ENCODE measurements at regions not wholly inside any gene's neighbourhood (a gene's known extent, or its start where the extent isn't known, plus 50 kb on each side); places are given as distances from the start of the nearest gene placed in this dataset.
"Not testable (repeated sequence)": the region's sequence is repeated elsewhere in the genome, so short reads cannot be mapped to it uniquely, and the experiment has no call there.

GRCh38 chr5:91955610-91956009 lies 572.5 kb upstream of the ARRDC3 start:
- DNase-seq (peak; percentile 66), ATAC-seq (peak; percentile 85 to 94)
- intact Hi-C loops (cut with DNase I): no loop called here

DNA sequence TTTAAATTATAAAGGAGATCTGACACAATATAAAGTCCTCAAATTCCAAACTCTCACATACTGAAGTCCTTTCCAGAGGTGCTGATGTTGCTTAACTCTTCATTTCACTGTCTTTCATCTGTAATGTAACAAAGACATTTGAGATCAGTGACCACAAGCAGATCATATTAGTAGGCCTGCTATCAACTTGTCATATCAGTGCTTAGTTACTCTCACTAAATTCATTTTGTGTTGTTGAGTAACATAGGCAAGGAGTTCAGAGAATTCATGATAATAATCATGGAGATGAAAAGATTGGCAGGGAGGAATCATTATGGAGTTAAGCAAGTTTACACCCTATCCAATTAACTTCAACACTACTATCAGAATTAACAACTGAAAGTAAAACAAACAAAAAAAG lies 571.0 kb upstream of the ARRDC3 start:
- intact Hi-C loops (cut with DNase I): no loop called here
- ATAC-seq: no peak
- no peak for DNase-seq

GRCh38 chr5:91950328-91950727 lies 567.2 kb upstream of the ARRDC3 start:
- peak; percentile 39 to 59 for ATAC-seq
- intact Hi-C loops (cut with DNase I): no loop called here

DNA sequence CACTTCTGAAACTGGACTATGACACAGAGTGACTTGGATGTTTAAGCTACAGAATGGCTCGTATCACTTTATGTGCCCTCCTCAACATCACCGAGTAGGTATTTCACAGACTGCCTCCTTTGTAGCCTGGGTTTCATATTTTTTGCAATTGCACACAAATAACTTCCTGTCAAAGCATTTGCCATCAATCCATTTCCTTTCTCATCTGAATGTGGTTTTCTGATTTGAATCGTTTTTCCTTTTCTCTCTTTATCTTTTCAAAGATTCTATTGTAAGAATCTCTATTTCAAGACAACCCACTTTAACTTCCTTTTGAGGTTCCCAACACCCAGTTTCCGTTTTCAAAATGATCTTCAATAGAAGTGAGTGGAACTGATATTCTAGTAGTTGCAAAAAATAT lies 563.8 kb upstream of the ARRDC3 start:
- DNase-seq: no peak
- ATAC-seq: no peak
- intact Hi-C loops (cut with DNase I): no loop called here

More at GRCh38 chr5:91950328-91950727, 567.2 kb upstream of the ARRDC3 start:
- no peak for DNase-seq

DNA sequence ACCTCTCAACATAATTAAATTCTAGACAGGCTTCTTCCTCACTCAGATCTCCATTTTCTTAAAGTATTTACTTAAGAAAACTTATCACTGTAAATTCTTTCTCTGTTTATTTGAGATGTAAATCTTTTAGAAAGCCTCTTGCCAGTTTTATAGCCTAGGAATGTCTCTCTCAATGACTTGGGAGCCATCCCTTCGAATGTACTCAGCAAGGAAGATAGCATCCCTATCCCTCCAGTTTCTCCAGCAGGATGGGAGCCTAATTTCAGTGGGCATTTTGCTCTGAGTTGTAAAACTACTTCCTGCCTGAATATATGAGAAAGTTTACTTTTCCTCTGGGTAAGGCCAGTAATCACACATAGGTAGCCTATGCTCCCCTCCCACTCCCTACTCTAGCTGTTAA lies 558.5 kb upstream of the ARRDC3 start:
- DNase-seq (no peak), ATAC-seq (no peak)
- intact Hi-C loops (cut with DNase I): no loop called here

DNA sequence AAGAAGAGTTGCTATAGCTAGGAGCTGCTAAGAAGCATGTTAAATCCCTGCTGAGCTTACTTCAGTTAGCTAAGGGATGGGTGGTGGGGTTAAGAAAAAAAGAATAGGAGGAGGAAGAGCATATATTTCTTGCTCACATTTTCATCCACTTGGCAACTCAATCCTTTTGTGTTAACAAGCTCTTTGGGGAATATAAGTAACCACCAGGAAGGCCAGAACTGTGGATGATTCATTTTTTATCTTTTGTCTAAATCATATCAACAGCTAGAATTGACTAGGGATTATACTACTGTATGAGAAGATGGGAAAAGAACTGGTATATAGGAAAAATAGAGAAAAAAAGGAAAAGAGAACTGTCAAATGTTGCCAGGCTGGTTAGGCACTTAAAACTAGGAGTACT lies 555.3 kb upstream of the ARRDC3 start:
- ATAC-seq (no peak), DNase-seq (no peak)
- intact Hi-C loops (cut with DNase I): no loop called here

- no peak for ATAC-seq
- intact Hi-C loops (cut with DNase I): no loop called here
- DNase-seq: no peak
Measured at GRCh38 chr5:91937121-91937520, 554.0 kb upstream of the ARRDC3 start.

GRCh38 chr5:91929522-91929817 lies 546.4 kb upstream of the ARRDC3 start:
- intact Hi-C loops (cut with DNase I): loop anchor here in 1 of 2 donors (10.0 kb wide), 1 partner anchor 295 kb away; no protein-coding TSS in a partner anchor
- ATAC-seq (no peak), DNase-seq (no peak)

DNA sequence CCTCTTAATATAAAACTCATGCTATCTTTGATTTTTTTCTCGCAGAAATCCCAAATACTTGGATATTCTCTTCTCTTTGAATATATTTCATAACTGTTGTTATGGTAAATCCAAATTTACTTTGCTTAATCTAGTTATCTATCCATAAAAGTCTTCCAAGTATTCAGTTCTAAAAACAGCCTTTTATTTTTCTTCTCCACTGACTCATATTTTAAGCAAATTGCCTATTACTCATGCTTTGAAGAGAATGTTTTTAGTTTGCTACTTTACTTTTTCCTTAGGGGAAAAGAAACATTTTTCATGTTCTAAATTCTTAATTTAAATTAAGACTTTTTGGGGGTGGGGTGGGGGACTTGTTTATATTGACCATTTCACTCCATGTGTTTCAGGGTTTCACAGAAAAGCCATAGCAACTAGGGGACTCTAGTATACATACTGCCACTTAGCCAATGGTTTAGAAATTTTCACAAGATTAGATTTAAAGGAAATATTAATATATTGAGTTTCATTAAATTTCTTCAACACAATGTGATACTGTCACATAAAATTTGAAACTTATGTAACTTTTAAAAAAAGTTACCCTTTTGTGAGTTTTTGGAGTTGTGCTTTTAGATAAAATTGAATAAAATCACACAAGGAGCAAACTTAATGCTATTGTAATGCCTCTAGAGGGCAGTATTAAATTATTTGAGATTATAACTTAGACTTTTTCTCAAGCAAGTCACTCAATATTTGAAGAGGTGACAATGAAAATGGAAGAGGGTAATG lies 545.8 kb upstream of the ARRDC3 start:
- DNase-seq: no peak
- ATAC-seq: no peak
- intact Hi-C loops (cut with DNase I): loop anchor here in 1 of 2 donors (10.0 kb wide), 1 partner anchor 296 kb away; no protein-coding TSS in a partner anchor

GRCh38 chr5:91927439-91927838 lies 544.3 kb upstream of the ARRDC3 start:
- intact Hi-C loops (cut with DNase I): loop anchor here in 1 of 2 donors (10.0 kb wide), 1 partner anchor 297 kb away; no protein-coding TSS in a partner anchor
- ATAC-seq (no peak), DNase-seq (no peak)

- no peak for DNase-seq
- no peak for ATAC-seq
- intact Hi-C loops (cut with DNase I): loop anchor here in 1 of 2 donors (10.0 kb wide), 1 partner anchor 300 kb away; no protein-coding TSS in a partner anchor
Measured at GRCh38 chr5:91925249-91925648, 542.1 kb upstream of the ARRDC3 start.

GRCh38 chr5:91917037-91917814 lies 534.1 kb upstream of the ARRDC3 start:
- DNase-seq; ATAC-seq; intact Hi-C loops (cut with DNase I): not testable (repeated sequence)

DNA sequence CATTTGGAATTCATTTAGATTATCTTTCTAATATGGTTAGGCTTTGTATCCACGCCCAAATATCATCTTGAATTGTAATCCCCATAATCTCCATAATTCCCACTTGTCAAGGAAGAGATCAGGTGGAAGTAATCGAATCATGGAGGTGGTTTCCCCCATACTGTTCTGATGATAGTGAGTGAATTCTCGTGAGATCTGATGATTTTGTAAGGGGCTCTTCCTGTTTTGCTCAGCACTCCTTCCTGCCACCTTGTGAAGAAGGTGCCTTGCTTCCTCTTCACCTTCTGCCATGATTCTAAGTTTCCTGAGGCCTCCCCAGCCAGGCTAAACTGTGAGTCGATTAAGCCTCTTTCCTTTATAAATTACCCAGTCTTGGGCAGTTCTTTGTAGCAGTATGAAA lies 527.5 kb upstream of the ARRDC3 start:
- ATAC-seq (no peak), DNase-seq (no peak)
- intact Hi-C loops (cut with DNase I): no loop called here

DNA sequence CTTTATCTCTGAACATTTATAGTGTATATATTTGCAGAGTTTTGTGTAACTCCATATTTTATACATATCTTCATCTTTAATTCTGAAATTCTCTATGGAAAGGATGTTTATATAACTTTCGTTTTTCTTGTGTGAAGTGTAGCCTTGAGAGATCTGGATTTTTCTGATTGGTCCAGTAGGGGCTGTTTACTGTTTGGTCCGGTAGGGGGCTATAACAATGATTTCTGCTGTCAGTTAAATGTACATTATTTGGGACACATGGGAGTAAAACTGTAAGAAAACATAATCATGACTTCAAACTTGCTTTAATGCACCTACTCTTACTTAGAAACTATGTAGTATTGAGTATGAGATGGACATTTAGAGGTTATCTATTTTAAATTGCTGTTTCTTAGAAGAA lies 527.1 kb upstream of the ARRDC3 start:
- ATAC-seq: no peak
- intact Hi-C loops (cut with DNase I): no loop called here
- no peak for DNase-seq

DNA sequence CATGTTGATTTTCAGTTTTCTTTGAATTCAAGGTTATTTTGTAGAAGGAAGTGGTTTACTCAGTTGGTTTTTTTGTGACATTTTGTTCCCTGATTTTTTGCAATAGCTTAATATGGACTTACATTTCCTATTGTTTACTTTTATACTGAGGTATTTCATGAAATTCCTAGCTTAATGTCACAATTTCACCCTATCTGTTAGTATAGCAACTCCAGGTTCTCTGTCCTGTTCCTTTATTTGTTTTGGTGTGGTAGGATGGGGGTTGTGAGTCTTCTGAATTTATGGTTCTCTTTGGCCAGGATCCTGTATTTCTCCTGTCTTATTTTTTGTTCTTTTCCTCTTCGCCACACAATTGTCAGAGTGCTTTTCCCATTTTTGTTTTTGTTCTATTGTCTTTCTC lies 523.4 kb upstream of the ARRDC3 start:
- intact Hi-C loops (cut with DNase I): no loop called here
- ATAC-seq (no peak), DNase-seq (no peak)

DNA sequence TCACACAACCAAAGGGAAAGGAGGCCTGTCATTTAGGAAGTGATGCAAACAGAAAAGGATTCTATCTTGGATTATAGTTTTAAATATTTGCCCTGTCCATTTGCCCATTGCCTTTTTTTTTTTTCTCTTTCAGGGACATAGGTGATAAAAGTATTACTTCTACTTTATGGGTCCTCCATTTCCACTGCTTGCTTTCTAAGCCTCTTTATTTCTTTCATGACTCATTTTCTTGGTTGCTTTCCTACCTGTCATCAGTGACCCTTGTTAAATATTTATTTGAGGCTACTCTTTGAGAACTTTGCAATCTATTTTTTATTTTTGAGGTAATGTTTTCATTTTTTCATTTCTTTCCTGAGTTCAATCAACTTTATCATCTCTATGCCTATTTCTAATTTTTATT lies 522.9 kb upstream of the ARRDC3 start:
- ATAC-seq: no peak
- DNase-seq: no peak
- intact Hi-C loops (cut with DNase I): no loop called here

DNA sequence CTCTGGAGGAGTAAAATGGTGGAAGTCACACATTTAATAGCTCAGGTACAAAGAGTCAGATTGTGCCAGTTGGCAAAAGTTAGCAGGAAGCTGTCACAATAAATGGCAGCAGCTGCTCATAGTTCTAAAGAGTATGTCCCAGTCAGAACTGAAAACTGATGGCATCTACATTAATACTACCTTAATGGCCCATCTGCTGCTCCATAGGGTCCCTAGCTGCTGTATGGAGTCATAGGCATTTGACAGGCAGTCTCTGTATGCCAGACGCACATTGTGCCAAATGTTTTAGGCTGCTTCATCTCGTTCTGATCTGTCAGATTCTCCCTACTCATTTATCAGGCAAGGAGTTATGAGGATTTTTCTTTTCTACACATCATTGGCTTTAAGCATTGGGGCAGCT lies 515.8 kb upstream of the ARRDC3 start:
- DNase-seq: no peak
- no peak for ATAC-seq
- intact Hi-C loops (cut with DNase I): no loop called here

GRCh38 chr5:91898019-91898418 lies 514.9 kb upstream of the ARRDC3 start:
- DNase-seq (no peak), ATAC-seq (no peak)
- intact Hi-C loops (cut with DNase I): no loop called here

- DNase-seq (no peak), ATAC-seq (no peak)
- intact Hi-C loops (cut with DNase I): no loop called here
Measured at GRCh38 chr5:91888810-91889209, 505.7 kb upstream of the ARRDC3 start.

All from left cardiac atrium (tissue), 4 donors.